WTC11 (cell line): ENCODE measurements at regions not wholly inside any gene's neighbourhood (a gene's known extent, or its start where the extent isn't known, plus 50 kb on each side); places are given as distances from the start of the nearest gene placed in this dataset.

Source experiments
- CREB1 ChIP-seq: sonication (generic); formaldehyde crosslinking; IDR thresholded peaks from 2 replicates; pipeline ENCODE4 v1.8.0; 2023; ENCODE audit warnings: mild to moderate bottlenecking, missing genetic modification reagents
- ELF4 ChIP-seq: sonication (generic); formaldehyde crosslinking; IDR thresholded peaks from 2 replicates; pipeline ENCODE4 v1.8.1; 2022; ENCODE audit warnings: low read depth, mild to moderate bottlenecking, moderate library complexity, missing genetic modification reagents
- JUN ChIP-seq: sonication (generic); formaldehyde crosslinking; IDR thresholded peaks from 2 replicates; pipeline ENCODE4 v1.8.0; 2023; ENCODE audit warnings: mild to moderate bottlenecking, missing genetic modification reagents
- SP1 ChIP-seq: sonication (generic); formaldehyde crosslinking; conservative IDR thresholded peaks from 2 replicates; pipeline ENCODE4 v1.8.1; 2022; ENCODE audit warnings: missing genetic modification reagents

DNA sequence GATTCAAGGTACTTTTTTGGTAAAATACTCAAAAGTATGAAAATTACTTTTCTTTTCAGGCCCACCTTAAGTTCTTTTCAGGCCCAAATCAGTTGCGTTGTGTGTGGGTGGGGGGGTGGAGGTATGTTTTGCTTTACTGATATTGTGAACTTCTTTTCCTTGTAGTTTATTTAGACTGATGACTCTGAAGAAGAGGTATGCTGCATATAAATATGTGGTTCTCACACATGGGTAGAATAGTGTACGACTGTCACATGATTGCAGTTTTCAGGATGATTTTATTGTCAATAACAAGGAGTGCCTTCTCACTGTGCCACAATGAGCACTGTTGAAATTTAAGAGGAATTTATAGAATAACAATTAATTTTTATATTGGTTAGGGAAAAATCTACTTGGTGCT lies 166.6 kb upstream of the ATP2B1 start:
- TF ChIP-seq CREB1 (CRISPR knock-in tag) (no peak), JUN (CRISPR knock-in tag) (no peak), SP1 (CRISPR knock-in tag) (no peak), ELF4 (CRISPR knock-in tag) (no peak)
